Retinal pigment epithelial cell (primary cell): ENCODE measurements at regions not wholly inside any gene's neighbourhood (a gene's known extent, or its start where the extent isn't known, plus 50 kb on each side); places are given as distances from the start of the nearest gene placed in this dataset.

ENCODE experiments used
- DNase-seq: peaks from one replicate; pipeline ENCODE4 v3.0.0-alpha.2; 2010; ENCODE audit warnings: low read depth
- H3K4me3 ChIP-seq: 2 replicates; pipeline ENCODE4 v1.5.1; 2011; ENCODE audit warnings: mild to moderate bottlenecking, low read length, control low read depth, moderate library complexity
- CTCF ChIP-seq: conservative IDR thresholded peaks from 2 replicates; pipeline ENCODE4 v1.5.1; 2011; ENCODE audit warnings: low read depth, low read length, control low read depth, inconsistent platforms

GRCh38 chr20:48308882-48309281 is 518.9 kb downstream of the PREX1 start:
- no peak for TF ChIP-seq CTCF
- H3K4me3 ChIP-seq, result no peak overlapping the region
- DNase-seq, result no peak

GRCh38 chr20:48308232-48308781 is 519.5 kb downstream of the PREX1 start:
- no peak for TF ChIP-seq CTCF
- no peak overlapping the region for H3K4me3 ChIP-seq
- DNase-seq, result no peak

GRCh38 chr20:48307277-48307676 is 520.5 kb downstream of the PREX1 start:
- no peak for TF ChIP-seq CTCF
- no peak overlapping the region for H3K4me3 ChIP-seq
- no peak for DNase-seq

- H3K4me3 ChIP-seq, result no peak overlapping the region
- no peak for TF ChIP-seq CTCF
- DNase-seq, result no peak
These were observed 517.7 kb upstream of the SULF2 start for GRCh38 chr20:48302844-48303542.

- no peak for TF ChIP-seq CTCF
- H3K4me3 ChIP-seq, result no peak overlapping the region
- DNase-seq, result no peak
These were observed 516.9 kb upstream of the SULF2 start for GRCh38 chr20:48302149-48302548.

GRCh38 chr20:48301189-48301588 is 515.9 kb upstream of the SULF2 start:
- DNase-seq, result no peak
- no peak for TF ChIP-seq CTCF
- H3K4me3 ChIP-seq, result no peak overlapping the region

- DNase-seq, result no peak
- no peak for TF ChIP-seq CTCF
- H3K4me3 ChIP-seq, result no peak overlapping the region
These were observed 515.2 kb upstream of the SULF2 start for GRCh38 chr20:48300529-48300928.
